Mammary epithelial cell (primary cell): ENCODE measurements at regions not wholly inside any gene's neighbourhood (a gene's known extent, or its start where the extent isn't known, plus 50 kb on each side); places are given as distances from the start of the nearest gene placed in this dataset.

Experiments used
- EZH2 ChIP-seq: IDR thresholded peaks from 2 replicates; pipeline ENCODE4 v1.6.1; 2012; ENCODE audit warnings: low read length, inconsistent platforms, borderline replicate concordance
- TF ChIP-seq, protein P1 (sequence below), 2 donors: IDR thresholded peaks in 1 of 2; conservative IDR thresholded peaks in 1 of 2; 2 replicates each; pipeline ENCODE4 v1.5.1; 2011 to 2012; ENCODE audit warnings: inconsistent platforms in 2 of 2, low read length in 2 of 2, mild to moderate bottlenecking in 2 of 2, control low read depth in 1 of 2, low read depth in 1 of 2; ENCODE audit not compliant: insufficient read depth in 1 of 2; ENCODE audit errors: extremely low read depth in 1 of 2

DNA sequence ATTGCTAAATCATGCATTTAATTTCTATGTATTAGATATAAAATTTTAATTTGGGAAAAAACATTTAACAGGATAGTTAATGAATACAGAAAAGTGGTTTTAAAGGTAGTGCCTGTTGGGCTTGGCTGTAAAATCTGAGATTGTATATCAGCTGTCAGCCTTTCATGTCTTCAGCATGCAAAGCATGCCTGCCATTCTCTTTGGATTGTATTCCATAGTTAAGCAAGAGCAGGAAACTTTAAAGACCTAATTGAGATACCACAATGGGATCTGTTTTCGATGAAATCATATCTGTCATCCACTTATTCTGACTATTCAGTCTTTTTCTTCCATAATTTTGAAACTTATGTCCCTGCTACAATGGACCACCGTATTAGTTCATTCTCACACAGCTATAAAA, 451.0 kb upstream of the DDI1 start:
- TF ChIP-seq EZH2: no peak
- TF ChIP-seq, protein P1, sequence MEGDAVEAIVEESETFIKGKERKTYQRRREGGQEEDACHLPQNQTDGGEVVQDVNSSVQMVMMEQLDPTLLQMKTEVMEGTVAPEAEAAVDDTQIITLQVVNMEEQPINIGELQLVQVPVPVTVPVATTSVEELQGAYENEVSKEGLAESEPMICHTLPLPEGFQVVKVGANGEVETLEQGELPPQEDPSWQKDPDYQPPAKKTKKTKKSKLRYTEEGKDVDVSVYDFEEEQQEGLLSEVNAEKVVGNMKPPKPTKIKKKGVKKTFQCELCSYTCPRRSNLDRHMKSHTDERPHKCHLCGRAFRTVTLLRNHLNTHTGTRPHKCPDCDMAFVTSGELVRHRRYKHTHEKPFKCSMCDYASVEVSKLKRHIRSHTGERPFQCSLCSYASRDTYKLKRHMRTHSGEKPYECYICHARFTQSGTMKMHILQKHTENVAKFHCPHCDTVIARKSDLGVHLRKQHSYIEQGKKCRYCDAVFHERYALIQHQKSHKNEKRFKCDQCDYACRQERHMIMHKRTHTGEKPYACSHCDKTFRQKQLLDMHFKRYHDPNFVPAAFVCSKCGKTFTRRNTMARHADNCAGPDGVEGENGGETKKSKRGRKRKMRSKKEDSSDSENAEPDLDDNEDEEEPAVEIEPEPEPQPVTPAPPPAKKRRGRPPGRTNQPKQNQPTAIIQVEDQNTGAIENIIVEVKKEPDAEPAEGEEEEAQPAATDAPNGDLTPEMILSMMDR (conservative IDR thresholded peaks at IDR 0.05 in 1 of 2, IDR thresholded peaks at IDR 0.05 in 1 of 2; ENCODE audit: extremely low read depth in 1 of 2, insufficient read depth in 1 of 2, low read depth in 1 of 2, low read length in 2 of 2): no peak
